ENCODE measurements at regions not wholly inside any gene's neighbourhood (a gene's known extent, or its start where the extent isn't known, plus 50 kb on each side); places are given as distances from the start of the nearest gene placed in this dataset.

DNA sequence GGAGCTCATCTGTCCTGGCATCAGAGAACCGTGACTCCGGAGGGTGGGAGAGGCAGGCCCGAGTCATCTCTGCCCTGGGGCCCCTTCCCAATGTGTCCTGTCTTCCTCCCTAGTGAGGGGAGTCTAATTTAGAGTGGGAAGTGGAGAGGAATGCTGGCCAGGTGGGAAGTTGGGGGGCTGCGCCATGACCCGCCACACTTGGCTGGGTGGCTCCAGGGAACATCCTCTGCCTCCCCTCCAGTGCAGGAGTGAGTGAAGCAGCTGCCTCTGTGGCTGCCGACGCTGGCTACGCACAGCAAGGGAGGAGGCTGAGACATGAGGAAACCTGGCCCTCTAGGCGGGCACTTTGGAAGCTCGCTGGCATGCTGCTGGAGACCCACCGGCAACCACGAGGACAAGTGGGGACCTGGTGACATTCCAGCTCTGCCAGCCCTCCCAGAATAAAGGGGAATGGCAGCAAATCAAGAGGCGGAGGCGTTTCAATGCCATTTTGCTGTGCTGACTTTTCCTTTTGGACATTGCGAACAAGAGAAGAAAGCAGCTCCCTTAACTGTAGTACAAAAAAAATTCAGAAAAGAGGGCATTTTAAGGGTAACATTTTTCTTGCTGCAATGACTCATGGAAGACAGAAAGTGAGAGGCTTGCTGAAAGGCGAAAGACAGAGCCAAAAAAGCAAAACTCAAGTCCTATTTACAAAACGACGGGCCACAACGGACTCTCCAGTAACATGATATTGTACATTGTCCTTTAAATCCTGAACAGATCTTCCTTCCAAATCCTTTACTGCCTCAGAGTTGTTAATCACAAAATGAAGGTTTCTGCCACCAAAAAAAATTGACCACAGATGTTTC, 121.2 kb upstream of the PITRM1 start:
- in situ Hi-C loops (cut with HindIII; ENCODE audit: low sequenced_read_pairs) = no loop called here

DNA sequence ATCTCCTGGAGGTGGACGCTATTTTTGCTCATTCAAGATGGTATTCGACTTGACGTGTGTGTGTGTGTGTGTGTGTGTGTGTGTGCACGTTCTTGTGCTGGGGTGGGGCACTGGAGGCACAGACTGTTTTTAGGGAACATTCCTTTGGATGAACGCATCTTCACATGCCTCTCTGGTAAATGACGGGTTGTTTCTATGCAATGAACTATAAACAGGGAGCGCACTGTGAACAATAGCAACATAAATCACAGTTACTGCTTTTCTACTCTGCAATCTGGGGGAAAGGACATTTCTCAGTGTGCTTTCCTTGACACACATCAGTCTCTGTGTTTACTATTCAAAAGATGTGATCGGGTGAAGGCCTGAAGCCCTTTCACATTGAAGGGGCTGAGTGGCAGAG, 120.1 kb upstream of the PITRM1 start:
- in situ Hi-C loops (cut with HindIII; ENCODE audit: low sequenced_read_pairs) = no loop called here

DNA sequence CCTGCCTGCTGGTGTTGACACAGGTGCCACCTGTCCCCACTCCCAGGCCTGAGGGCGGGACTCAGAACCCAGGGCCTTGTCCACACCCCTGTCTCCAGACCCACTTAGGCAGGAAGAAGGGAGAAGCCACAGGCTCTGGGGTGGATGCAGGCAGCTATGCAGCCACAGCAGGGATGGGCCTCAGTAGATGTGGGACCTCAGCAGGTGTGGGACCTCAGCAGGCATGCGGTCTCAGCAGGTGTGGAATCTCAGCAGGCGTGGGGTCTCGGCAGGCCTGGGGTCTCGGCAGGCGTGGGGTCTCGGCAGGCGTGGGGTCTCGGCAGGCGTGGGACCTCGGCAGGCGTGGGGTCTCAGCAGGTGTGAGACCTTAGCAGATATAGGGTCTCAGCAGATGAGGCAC, 118.0 kb upstream of the PITRM1 start:
- in situ Hi-C loops (cut with HindIII; ENCODE audit: low sequenced_read_pairs) = no loop called here

DNA sequence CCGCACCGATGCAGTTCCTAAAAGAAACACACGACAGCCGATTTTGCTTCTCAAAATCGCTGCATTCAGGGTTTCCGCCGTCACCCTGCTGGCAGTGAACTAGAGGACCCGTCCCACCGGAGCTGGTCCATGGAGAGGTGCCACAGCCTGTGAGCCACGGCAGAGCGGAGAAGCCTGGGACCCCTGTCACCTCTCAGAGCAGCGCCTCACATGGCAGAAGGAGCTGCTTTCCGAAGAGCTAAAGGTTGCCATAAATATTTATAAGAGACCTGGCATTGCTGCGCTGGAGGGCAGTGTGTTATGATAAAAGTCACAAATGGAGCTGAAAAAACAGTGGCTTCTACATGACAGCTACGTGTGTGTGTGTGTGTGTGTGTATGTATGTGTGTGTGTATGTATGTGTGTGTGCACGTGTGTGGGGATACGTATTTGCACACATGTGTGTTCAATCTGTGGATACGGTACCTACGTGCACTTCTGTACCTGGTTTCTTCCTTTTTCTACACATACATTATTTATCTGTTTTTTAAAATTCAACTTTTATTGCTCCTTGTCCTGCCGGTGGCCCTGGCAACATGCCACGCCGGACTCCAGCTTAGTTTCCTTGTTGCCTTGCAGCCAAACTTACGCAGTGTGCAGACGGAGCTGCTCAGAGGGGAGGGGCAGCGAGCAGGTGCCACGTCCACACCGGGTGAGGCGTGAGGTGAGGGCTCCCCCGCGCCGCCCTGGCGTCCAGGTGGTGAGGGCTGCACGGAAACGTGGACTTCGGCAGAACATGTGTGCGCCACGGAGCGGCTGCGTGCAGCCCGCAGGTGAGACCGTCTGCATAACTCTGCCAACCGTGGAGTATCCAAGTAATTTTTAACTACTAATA, 115.2 kb upstream of the PITRM1 start:
- in situ Hi-C loops (cut with HindIII; ENCODE audit: low sequenced_read_pairs) = no loop called here

DNA sequence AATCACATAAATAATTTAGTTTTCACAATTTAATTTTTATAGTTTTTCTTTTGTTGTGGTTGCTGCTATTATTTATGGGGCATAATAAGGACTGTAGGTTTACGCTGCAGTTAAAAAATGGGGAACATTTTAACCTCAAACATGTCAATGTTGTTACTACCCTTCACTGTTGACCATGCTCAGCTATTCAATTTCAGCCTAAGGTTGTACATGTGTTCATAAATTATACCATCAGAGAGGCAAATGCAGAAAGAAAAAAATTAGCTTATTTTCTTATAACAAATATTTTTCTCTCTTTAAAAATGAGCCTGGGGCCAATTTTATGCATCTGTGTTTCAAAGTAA, 110.1 kb upstream of the PITRM1 start:
- in situ Hi-C loops (cut with HindIII; ENCODE audit: low sequenced_read_pairs) = no loop called here

DNA sequence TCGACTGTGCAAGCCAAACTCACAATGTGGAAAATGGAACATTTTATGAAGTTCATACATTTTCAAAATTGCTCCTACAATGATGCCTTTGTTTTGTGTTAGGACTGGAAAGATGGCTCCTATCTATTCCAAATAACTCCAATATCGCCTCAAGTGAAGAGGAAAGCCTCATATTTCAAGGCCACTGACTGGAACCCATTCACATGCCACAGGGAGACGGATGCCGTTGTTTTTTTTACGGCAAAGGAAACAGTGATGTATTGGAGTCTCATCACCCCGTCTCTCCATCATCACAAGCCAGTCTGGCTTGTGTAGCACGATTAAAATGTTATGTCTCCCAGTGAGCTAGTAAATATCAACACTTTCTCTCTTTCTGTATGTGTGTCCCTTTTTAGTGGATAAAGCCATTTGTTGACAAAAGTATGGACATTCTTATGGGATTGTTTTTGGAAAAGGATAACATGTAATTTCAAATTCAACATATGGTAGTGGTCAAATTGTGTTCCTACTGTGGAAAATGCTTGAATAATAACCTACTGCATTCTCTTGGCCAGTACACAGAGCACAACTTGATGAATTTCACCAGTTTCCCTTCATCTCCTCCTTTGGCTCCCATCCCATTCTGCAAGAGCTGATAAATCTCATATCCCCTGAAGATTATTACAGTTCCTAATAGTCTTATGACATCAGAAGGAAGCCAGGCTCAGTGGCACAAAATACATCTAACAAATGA, 109.5 kb upstream of the PITRM1 start:
- in situ Hi-C loops (cut with HindIII; ENCODE audit: low sequenced_read_pairs) = no loop called here

DNA sequence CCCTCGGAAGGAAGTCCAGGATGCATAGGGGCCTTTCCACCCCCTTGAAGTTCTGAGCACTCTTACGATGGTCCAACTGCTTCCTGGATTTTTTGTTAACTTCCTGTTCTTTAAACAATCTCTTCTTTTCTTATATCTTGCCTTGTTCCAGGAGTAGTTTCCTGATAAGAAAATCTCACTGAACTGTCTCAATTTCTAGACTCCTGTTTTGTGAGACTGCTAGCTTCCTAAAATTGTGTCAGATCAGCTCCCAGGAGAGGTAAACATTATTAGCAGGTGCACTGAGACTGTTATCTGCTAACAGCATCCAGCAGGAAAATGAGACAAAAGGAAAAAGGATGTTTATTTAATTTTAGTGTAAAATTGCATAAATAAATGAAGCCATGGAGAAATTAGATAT, 106.2 kb upstream of the PITRM1 start:
- in situ Hi-C loops (cut with HindIII; ENCODE audit: low sequenced_read_pairs) = no loop called here

DNA sequence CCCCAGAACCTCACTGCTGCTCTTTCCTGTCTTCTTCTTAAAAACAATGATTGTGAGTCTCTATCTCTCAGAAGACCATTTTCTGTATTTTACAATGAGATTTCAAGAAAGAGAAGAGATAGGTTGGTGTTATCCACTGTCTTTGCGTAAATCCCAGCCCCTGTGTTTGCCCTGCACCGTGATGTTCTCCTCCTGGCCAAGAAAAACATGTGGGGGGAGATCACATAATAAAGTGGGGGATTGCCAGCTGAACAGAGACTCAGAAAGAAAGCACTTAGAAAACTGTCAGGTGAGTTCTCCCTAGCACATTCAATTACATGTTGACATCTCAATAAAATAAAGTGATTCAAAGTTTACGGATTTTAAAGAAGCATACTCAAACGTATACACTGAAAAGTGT, 105.0 kb upstream of the PITRM1 start:
- in situ Hi-C loops (cut with HindIII; ENCODE audit: low sequenced_read_pairs) = no loop called here

DNA sequence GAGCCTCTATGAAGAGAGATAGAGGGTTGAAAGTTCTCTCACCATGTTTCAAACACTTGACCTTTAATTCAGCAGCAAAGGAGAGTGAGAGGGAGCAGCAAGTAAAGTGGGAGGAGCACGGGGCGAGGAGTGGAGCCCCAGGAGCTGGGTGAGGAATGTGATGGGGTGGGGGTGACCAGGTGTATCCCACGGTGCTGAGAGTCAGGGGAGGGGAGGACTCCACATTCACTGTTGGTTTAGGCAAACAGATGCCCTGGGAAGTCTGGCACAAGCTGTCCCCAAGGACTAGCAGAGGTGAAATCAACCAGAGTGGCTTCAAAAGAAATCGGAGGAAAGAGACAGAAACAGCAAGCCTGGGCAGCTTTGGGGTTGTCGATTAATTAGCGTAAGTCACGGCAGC, 101.8 kb upstream of the PITRM1 start:
- in situ Hi-C loops (cut with HindIII; ENCODE audit: low sequenced_read_pairs) = loop anchor here (25.0 kb wide), 1 partner anchor 463 kb away; no protein-coding TSS in a partner anchor

DNA sequence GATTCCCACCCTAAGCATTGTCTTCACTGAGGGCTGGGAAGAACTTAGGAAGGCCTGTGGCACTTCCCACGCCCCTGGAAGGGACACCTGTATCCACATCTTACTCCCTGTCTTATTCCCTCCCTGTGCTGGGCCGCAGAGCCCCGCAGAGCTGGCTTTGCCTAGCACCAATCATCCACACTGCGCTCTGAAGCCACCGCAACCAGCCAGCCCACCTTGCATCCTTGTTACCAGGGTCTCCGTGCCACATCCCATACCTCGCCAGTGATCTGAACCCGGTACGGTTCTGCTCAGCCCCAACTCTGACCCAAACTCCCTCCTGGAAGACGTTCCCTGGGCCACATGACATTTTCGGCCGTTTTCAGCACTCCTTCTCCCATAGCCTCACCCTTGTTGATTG, 101.4 kb upstream of the PITRM1 start:
- in situ Hi-C loops (cut with HindIII; ENCODE audit: low sequenced_read_pairs) = loop anchor here (25.0 kb wide), 1 partner anchor 463 kb away; no protein-coding TSS in a partner anchor

DNA sequence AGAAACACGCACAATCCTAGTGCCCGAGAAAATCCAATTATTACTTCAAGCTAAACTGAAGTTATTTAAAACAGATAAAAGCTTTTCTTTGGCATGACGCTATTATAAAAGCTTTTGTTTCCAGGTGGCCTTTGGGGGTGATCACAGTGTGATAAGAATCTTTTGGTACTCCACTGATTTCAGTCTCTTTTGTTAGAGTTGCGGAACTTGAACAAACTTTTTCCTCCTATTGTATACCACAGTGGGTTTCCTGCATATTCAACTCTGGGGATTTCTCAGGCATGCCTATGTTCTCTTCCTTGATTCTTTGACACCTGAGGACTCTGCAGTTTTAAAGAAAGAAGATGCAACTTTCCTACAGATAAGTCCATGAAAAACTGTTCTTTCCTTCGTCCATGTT, 99.7 kb upstream of the PITRM1 start:
- in situ Hi-C loops (cut with HindIII; ENCODE audit: low sequenced_read_pairs) = loop anchor here (25.0 kb wide), 1 partner anchor 465 kb away; no protein-coding TSS in a partner anchor

DNA sequence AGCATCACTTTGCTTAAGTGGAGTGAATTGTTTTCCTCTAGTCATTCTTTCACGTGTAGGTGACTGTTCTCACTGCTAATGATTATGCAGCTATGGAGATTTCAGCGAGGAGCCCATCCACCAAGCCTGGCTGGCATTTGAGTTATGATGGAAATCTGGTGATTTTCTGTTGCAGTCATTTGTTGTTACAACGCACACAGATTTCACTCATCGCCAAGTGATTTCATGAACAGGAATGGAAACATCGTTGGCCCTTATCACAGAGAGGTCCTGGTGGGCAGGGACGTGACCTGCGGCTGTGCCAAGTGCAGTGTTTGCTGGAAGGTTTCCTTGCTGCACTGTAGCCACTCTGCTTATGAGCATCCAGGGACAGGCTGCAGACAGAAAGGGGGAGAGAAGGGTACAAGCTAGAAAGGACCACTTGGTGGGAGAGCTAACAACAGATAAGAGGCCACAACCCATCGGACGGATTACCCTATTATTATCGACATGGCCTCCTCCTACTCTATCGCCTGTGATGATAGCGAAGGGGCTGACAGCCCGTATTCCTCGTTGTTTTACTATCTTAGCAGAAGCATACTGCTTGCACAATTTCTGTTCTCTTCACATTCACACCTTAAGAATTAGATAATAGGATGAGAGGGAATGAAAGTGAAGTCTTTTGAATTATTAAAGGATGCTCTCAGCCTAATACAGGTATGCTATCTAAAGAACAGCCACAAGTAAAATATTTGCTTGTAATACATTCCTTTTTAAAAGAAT, 99.0 kb upstream of the PITRM1 start:
- in situ Hi-C loops (cut with HindIII; ENCODE audit: low sequenced_read_pairs) = loop anchor here (25.0 kb wide), 1 partner anchor 466 kb away; no protein-coding TSS in a partner anchor

DNA sequence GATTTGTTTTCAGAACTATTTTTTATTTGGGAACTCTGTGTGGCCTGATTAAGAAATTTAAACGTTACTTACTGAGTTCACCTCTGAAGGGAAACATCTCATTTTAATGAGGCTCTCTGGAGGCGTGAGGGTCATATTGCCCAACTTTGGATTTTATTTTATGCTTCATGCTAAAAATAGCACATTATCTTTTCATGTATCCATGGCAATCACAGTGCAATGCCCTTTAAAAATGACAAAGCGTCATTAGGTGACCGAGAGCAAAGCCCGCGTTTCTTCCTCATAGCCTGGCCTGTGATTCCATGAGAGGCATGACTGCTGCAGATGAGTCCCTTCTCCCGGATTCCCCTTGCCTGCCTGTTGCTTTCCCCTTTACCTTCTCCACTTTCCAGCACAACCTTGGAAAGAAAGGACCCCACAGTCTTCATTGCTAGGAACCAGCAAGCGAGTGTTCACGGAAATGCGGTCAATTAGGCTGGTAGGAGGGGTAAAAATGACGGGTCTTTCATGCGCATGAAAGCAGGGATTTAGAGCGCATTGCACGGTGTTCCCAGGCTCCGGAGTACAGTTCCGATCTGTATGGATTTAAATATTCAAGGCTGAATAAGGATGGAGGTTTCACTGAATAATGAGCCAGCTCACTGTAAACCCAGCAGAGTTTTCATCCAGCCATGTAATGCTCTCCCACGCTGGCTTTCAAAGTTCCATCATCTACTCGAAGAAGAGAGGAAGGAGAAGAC, 98.2 kb upstream of the PITRM1 start:
- in situ Hi-C loops (cut with HindIII; ENCODE audit: low sequenced_read_pairs) = loop anchor here (25.0 kb wide), 1 partner anchor 467 kb away; no protein-coding TSS in a partner anchor

DNA sequence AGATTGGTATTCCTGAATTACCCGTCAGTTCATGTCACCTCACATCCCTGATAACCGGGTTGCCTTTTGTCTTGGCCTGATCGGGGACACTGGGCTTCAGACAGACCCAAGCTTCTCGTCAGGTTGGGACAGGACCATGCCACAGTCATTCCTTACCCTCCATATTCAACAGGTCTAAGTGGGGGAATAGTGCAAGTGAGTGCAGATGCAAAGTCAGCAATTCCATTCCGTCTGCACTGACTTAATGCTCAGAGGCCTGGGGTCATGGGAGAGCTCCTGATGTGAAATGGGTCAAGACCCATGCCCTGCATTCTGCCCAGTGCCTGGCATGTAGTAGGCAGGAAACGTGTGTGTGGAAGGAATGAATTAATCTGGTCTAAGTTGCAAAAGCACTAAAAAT, 95.4 kb upstream of the PITRM1 start:
- in situ Hi-C loops (cut with HindIII; ENCODE audit: low sequenced_read_pairs) = loop anchor here (25.0 kb wide), 1 partner anchor 469 kb away; no protein-coding TSS in a partner anchor

DNA sequence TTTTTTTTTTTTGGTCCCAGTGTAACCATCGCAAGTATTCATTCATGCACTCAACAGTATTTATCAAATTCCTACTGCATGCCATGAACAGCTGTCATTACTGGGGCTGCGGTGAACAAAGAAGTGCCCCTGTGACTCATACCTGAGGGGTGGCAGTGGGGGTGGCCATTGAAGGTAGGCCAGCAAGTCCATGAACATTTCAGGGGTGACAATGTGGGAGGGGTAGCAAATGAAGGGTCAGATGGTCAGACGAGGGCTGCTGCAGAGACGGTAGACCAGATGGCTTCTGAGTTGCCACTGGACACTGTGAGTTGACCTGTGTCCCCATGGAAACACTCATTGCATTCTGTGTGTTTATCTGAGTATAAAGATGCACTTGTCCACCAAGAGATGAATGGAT, 92.5 kb upstream of the PITRM1 start:
- in situ Hi-C loops (cut with HindIII; ENCODE audit: low sequenced_read_pairs) = loop anchor here (25.0 kb wide), 1 partner anchor 472 kb away; no protein-coding TSS in a partner anchor

DNA sequence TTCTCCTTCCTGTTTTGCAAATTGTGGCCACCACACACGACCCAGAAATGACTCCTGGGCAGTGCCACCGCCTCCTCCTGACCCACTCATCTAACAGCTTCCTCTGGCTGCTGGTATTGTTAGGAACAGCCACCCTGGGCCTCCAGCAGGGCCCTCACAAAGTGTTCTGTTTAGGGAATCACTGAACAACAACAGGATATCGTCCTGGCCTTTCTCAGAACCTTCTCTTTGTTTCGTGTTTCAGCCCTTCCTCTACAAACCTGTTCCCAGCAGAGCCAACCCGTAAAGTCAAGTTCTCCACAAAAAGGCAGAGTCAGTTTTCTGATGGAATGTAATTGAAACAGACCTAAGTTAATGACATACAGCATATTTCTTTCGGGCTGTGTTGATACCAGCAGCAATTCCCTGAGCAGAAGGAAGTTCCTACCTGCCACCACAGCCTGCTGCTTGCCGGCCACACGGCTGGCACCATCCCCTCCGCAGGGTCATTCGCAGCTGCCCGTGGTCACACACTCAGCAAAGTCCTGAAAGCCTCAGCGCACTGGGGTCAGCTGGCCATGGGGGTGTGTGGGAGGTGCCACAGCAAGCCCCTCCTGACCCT, 91.7 kb upstream of the PITRM1 start:
- in situ Hi-C loops (cut with HindIII; ENCODE audit: low sequenced_read_pairs) = loop anchor here (5.0 to 25.0 kb wide), 2 partner anchors 48 to 473 kb away; no protein-coding TSS in a partner anchor

DNA sequence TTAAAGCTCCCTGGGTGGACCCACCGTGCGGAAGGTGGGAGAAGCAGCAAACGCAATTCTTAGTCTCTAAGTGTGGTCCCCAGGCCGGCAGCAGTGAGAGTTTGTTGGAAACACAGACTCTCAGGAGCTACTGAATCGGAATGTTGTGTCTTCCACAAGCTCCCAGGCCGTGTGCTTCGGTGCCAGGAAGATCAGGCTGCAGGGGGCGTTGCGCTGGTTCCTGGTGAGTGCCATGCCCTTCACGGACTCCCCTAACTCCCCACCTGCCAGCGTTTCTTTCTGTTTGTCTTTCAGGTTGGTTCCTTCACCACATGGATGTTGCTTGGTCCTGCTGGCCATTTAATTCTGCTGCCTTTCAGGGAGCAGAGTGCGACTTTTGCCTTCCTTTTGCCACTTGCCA, 91.2 kb upstream of the PITRM1 start:
- in situ Hi-C loops (cut with HindIII; ENCODE audit: low sequenced_read_pairs) = loop anchor here (5.0 to 25.0 kb wide), 2 partner anchors 49 to 474 kb away; no protein-coding TSS in a partner anchor

DNA sequence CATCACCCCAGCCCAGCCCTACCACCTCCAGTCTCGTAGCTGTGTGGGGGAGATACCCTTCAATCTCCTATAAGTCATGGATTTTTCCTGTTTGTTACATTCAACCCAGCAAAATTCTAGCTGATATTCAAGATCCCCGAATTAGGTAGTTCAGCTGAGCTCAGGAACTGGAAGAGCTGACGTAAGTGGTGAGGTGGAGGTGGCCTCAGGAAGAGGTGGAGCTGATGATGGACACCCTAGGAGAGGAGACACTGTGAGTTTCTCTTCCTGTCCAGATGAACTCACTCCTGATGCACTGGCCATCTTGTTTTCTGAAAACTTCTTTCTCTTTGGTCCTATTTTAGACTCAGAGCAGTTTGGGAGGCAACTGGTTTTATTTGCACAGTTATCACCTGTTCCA, 90.5 kb upstream of the PITRM1 start:
- in situ Hi-C loops (cut with HindIII; ENCODE audit: low sequenced_read_pairs) = loop anchor here (5.0 to 25.0 kb wide), 2 partner anchors 49 to 474 kb away; no protein-coding TSS in a partner anchor

DNA sequence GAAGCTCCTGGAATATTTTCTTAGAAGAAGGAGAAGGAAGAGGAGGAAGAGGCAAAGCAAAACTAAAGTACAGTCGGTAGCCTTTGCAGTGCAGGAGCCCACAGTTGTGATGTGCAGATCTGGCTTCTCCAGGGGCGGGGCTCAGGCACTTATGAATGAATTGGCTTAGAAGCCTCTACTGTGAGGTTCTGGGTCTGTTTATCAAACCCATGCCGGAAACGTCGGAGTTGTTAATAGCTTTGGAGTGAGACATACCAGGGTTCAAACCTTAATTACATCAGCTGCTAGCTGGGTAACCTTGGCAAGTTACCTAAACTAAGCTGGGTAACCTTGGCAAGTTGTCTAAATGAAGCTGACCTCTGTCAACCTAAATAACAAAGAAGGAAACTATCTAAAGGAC, 89.3 kb upstream of the PITRM1 start:
- in situ Hi-C loops (cut with HindIII; ENCODE audit: low sequenced_read_pairs) = loop anchor here (5.0 to 25.0 kb wide), 2 partner anchors 50 to 475 kb away; no protein-coding TSS in a partner anchor

Data from endothelial cell of hepatic sinusoid (primary cell).